ENCODE measurements at regions not wholly inside any gene's neighbourhood (a gene's known extent, or its start where the extent isn't known, plus 50 kb on each side); places are given as distances from the start of the nearest gene placed in this dataset.

- no peak for TF ChIP-seq EZH2phosphoT487 (IDR thresholded peaks at IDR 0.05; ENCODE audit: borderline replicate concordance, low read depth)
- no peak for TF ChIP-seq CTCF (IDR thresholded peaks at IDR 0.05)
- TF ChIP-seq YY1 (IDR thresholded peaks at IDR 0.05; ENCODE audit: low read depth): no peak
- no peak for TF ChIP-seq REST (IDR thresholded peaks at IDR 0.05; ENCODE audit: low read depth, low read length)
- no peak for TF ChIP-seq USF2 (IDR thresholded peaks at IDR 0.05; ENCODE audit: borderline replicate concordance, low read depth, low read length)
Observed at GRCh38 chr10:94274142-94274787, 88.5 kb downstream of the NOC3L start.
